ENCODE measurements at regions not wholly inside any gene's neighbourhood (a gene's known extent, or its start where the extent isn't known, plus 50 kb on each side); places are given as distances from the start of the nearest gene placed in this dataset.

GRCh38 chr7:26458466-26459145 lies 166.9 kb downstream of the SNX10 start:
- no peak for DNase-seq (ENCODE audit: low spot score)

DNA sequence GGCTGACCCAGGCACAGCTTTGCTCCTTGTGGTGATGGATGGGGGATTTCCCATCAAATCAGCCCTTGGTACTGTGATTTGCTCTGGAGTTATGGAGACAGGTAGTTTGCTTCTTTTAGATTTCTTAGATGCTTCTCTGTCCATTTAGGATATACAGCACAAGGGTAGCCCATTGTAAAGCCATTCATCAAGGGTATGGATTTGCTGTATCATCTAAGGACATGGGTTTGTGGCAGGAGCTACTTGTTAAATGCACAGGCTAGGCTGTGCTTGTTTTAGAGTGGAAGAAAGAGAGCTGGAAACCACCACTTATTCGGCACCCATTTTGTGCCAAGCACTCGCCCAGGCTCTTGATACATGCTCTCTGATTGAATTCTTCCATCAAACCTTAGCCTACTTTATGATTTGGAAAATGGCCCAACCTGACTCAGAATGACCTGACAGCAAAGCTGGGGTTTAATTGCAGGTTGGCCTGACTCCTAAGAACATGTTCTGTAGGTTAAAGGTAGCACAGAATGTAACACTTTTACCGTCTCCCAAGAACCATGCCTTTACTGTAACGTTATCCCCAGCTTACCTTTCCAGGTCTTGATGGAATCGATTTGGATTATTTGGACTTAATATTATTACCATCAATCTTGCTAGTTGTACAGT lies 168.0 kb downstream of the SNX10 start:
- no peak for DNase-seq (ENCODE audit: low spot score)

DNA sequence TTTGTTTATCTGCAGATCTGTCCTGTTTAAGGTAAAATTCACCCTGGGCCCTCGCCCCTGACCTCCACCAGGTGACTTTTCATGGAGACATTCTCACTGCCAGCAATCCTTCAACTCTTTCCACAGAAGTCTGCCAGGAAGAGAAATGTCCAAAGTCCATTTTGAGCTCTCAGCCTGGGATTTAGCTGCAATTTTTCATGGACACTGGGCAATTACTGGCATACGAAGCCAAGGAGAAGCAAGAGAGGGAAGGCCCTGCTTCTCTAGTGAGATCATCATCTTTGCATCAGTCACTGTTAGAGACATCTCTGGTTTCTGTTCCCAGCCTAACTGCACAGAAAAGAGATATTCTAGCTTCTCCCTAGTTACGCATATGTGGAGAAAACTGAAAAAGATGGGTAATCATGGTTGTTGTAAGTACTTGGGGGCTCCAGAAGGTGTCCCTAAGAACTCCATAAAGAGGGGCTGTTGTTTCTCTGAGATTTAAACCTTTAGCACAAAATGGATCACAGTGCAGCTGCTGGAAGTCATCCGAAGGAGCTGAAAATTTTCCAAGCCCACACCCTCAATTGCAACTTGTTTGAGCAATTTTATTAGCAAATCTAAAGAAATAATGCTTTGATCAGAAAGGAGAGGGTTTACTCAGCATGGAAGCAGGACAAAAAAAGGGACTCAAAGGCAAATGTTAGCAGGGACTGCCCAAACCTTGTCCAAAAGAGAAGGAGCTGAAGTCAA lies 168.9 kb downstream of the SNX10 start:
- no peak for DNase-seq (ENCODE audit: low spot score)

DNA sequence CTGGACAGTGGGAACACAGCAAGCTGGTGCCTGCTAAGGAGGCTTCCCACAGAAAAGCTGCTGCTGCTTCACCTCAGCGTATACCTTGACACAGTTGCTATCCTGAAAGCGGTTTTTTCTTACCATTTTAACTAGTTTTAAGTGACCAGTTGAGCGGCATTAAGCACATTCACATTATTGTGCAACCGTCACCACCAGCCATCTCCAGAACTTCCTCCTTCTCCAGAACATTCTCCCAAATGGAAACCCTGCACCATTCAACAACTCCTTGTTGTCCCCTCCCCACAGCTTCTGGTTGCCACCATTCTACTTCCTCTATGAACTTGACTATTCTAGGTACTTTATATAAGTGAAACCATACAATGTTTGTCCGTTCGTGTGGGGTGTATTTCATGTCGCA lies 169.9 kb downstream of the SNX10 start:
- no peak for DNase-seq (ENCODE audit: low spot score)

DNA sequence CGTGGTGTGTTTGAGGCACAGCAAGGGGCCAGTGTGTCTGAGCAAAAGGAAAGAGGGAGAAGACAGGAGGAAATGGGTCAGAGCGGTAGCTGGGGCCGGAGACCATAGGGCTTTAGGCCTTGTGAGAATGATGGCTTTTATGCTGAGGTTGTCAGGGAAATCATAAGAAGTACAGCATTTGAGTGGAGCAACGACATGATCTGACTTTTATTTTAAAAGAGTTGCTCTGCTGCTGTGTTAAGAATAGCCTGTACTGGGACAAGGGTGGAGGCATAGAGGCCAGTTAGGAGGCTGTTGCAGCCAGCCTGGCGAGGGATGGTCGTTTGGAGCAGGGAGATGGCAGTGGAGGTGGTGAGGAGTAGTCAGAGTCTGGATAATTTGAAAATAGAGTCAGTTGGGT lies 174.3 kb downstream of the SNX10 start:
- DNase-seq (ENCODE audit: low spot score) = no peak

GRCh38 chr7:26467104-26467503 lies 175.4 kb downstream of the SNX10 start:
- no peak for DNase-seq (ENCODE audit: low spot score)

DNA sequence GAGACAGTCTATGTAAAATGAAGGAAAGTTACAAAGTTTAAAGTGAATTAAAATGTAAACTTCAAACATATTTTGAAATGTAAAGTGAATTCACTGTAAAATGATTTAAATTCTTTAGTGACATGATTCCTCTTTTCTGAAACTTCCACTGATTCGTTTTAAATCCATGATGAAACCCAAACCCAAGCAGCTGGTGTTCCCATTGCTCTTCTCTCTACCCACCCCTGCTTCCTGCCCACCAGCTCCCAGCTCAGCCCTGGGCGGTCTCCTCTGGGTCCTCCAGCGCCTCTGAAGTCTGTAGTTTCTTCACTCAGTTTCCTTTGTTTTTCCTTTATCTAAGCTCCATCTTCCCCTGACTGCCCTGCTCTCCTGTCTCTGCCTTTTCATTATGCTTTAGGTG lies 175.9 kb downstream of the SNX10 start:
- no peak for DNase-seq (ENCODE audit: low spot score)

GRCh38 chr7:26468625-26469024 lies 177.0 kb downstream of the SNX10 start:
- no peak for DNase-seq (ENCODE audit: low spot score)

DNA sequence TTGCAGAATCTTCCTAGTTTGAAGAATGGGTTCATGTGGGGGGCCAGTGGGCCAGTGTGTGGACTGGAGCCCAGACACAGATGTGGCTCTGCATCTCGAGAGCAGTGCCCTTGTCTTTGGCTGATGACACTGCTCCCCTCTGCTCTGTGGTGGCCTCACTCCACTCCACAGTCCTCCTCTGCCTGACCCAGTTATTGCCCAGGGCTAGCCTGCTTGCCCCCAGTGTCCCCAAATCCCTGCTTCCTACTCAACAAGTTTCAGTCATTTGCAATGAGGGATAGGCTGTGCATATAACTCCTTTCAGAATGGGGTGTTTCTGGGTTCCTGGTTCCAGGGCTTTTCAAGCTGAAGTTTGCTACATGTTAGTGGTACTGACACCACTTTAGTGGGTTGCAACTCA lies 177.5 kb downstream of the SNX10 start:
- DNase-seq (ENCODE audit: low spot score) = no peak

DNA sequence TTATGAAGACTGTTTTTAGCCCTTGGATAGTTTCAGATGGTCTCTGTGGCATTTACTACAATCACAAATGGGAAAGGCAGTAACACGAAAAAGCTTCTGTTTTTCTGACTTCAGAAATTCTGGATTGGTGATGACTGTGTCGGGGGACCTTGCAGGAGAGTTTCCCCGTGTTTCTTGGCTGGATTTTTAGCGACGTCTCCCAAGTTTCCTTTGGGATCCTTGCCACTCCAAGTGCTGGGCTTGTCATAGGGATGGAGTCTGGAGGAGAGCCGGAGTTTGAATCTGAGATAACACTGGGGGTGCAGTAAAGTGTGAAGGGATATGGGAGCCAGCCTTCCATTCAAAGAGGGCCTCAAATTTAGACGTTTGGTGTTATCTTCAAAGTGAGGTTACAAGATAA lies 179.0 kb downstream of the SNX10 start:
- no peak for DNase-seq (ENCODE audit: low spot score)

DNA sequence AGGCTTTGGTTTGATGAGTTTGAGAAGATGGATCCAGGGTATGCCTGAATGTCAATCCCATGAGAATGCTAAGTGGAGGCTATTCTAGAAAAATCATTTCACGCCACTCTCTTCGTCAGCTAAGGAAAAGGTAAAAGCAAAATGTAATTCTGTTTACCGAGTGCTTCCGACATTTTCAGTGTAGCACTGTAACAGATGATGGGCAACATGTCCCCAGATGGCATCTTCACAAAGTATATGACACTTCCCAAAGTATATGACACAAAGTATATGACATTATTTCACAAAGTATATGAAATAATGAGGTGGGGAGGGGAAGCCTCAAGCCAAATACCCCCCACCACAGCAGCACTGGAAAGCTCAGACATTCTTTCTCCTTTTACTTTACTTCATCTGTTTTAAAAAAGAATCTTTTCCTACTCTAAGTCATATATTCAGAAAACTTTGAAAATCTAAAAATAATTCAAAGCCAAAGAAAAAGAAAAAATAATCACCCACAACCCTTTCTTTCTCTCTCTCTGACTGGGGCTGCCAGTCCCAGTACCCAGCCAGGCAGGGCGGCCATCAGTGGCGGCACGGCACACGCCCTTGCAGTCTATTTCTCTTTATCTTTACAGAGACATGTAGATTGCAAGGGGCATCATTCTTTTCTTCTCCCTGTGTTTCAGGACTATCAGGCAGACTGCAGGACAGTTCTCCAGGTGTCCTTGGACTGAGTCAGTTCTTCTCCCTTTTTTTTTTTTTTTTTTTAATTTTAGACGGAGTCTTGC lies 179.8 kb downstream of the SNX10 start:
- no peak for DNase-seq (ENCODE audit: low spot score)

DNA sequence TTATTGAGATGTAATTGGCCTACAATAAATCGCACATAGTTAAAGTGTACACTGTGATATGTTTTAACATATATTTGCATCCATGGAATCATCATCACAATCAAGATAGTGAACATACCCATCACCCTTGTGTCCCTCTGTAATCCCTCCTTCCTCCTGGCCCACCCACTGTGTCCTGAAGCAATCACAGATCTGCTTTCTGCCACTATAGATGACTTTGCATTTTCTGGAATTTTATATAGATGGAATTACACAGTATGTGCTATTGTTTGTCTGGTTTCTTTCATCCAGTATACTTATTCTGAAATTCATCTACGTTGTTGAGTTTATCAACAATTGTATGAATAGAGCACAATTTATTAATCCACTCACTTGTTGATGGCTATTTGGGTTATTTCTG lies 181.3 kb downstream of the SNX10 start:
- DNase-seq (ENCODE audit: low spot score) = no peak

DNA sequence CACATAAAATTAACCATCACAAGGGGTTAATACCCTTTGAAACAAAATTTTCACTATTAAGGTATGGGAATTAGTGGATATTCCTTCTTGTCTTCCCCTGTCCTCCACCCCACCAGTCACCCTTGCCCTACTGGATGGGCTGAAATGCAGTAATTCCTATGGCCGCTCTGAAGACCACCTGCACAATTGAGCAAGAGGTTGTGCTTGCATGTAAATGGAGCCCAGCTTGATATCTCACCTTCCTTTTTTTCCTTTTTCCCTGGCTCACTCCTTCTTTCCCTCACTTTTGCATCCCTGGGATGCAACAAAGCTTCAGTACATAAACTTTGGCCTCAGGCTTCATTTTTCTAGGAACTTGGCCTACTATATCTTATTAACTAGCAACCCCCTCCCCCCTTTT lies 184.6 kb downstream of the SNX10 start:
- DNase-seq (ENCODE audit: low spot score) = no peak

GRCh38 chr7:26477381-26477990 lies 185.8 kb downstream of the SNX10 start:
- DNase-seq (ENCODE audit: low spot score) = no peak

- DNase-seq (ENCODE audit: low spot score) = no peak
These were observed 186.9 kb downstream of the SNX10 start for GRCh38 chr7:26478550-26478949.

GRCh38 chr7:26479581-26479980 lies 187.9 kb downstream of the SNX10 start:
- no peak for DNase-seq (ENCODE audit: low spot score)

- no peak for DNase-seq (ENCODE audit: low spot score)
These were observed 188.5 kb downstream of the SNX10 start for GRCh38 chr7:26480156-26480555.

DNA sequence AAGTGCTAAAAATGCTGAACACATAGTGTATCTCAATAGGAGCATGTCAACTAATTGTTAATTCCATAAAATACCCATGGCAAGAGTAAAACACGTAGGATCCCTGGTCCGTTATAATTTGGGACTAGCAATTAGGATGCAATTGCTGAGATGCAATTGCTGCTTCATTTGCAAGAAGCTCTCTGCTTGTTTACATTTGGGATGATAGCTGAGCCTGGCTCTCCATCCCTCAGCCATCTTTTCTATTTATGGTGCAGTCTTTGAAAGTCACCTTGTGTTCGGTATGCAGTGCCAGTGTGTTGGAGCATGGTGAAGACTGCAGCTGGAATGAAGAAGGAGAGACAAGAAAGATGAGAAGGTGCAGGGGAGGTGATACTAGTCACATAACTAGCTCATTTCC lies 191.3 kb downstream of the SNX10 start:
- no peak for DNase-seq (ENCODE audit: low spot score)

GRCh38 chr7:26483843-26484242 lies 192.2 kb downstream of the SNX10 start:
- no peak for DNase-seq (ENCODE audit: low spot score)

DNA sequence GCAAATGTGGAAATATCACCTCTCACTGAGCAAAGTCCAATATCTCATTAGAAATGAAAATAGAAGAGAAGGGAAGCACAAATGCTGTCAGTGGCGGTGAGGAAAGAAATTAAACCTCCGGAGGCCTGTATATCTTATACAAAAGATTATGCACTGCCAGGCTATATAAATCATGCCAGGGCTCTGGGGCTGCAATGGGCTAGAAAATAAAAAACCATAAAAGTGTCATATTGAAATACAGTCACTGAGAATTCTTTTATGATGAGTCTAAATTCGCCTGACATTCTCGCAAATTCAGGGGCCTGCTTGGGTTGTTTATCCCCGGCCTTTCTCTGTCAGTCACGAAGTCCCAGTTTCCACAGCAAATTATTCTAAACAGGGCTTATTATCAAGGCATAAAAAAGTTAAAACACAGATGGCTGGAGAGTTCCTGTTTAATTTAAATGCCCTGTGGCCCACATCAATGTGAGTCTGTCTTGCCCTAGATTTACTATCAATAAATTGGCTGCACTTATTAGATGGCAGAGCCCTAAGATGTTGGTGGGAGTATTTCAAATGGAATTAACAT lies 193.8 kb downstream of the SNX10 start:
- DNase-seq (ENCODE audit: low spot score) = no peak

DNA sequence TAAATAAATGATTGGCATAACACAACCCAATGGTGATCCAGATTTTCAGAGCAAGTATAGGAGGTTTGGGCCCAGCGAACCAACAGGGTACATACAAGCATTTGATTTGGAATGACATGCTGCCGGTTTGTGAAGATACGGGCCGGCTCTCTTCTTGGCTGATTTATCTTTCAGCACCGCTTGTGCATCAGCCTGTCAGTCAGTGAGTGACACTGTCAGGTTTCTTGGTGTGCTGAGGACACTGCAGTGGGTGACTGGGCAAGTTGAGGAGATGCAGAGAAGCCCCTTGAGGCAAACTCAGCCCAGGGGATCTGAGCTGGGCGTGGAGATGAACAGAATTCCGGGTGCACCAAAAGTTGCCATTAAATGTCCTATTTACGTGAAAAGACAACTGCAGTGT lies 194.5 kb downstream of the SNX10 start:
- DNase-seq (ENCODE audit: low spot score) = no peak

Data from NAMALWA (cell line).